ENCODE measurements at regions not wholly inside any gene's neighbourhood (a gene's known extent, or its start where the extent isn't known, plus 50 kb on each side); places are given as distances from the start of the nearest gene placed in this dataset.

DNA sequence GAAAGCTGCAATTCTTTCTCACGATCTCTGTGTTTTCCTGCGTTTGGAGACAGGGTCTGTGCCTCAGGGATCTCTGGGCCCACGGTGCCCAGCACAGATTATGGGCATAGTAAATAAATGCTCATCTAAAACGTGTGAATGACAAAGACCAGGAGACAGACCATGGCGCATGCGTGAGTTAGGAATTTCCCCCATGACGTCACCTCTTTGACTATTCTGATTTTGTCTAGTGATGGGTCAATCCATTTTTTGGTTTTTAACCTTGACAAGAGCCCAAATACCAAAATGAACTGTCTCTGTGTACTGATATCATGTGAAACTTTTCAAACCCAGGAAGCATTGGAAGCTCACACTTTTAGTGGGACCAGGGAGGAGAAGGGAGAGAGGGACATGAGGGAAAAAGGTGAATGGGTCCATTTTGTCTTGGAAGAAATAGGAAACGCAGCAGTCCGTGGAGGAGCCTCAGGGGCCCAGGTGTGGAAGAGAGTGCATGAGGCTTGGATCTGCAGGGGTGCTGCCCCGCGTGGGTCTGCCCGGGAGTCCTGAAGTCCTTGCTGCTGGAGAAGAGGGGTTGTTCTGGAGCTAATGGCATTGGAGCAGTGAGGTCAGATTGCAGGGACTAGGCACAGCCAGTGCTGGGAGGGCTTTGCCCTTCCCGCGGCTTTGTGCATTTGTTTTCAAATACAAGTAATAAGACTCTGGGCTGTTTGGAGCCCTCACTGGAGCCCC is 172.2 kb downstream of the ASB1 start:
- TF ChIP-seq TCF12 (IDR thresholded peaks at IDR 0.05; ENCODE audit: low read depth) (no peak), TAF1 (IDR thresholded peaks at IDR 0.05; ENCODE audit: low read depth) (no peak), NFIC (IDR thresholded peaks at IDR 0.05) (no peak), YY1 (IDR thresholded peaks at IDR 0.05; ENCODE audit: low read depth) (no peak)
- TF ChIP-seq, protein P1, sequence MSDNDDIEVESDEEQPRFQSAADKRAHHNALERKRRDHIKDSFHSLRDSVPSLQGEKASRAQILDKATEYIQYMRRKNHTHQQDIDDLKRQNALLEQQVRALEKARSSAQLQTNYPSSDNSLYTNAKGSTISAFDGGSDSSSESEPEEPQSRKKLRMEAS (IDR thresholded peaks at IDR 0.05): no peak

DNA sequence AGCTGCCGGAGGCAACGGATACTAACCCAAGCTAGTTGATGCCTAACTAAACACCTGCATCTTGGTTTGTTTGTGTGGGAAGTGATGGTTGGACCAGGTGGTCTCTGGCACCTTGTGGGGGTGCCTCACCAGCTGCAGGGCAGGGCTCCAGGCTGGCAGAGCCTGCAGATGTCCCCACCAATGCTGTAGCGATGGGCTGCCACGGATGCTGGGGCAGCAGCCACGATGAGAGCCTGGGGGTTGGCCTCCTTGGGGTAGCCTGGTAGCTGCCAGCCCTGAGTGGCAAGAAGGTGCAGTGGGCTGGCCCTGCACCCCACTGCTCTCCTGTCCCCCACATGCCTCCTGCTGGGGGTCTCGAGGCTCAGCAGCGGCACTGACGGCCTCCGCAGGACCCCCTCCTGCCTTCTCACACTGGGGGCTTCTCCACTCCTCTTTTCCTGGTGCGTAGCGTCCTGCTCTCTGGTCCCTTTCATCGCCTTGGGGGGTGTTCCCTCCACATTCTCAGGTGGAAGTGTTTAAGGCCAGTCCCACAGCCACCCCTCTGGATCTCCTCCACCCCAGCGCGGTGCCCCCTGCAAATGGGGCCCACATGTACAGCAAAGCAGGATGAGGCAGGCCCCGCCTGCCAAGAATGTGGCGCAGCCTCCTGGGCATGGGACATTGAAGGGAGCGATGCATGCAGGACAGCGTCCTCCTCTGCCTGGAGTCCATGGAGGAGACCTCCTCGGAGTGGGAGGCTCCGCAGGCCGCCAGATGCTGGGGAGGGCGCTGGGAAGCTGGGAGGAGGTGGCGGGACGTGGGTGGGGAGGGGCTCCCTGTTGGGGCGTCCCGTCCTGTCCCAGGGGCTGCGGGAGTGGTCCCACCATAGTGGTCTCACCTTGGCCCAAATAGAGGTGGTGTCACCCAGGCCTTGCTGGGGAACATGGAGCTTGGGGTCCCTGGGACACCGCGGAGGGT is 173.1 kb downstream of the ASB1 start:
- TF ChIP-seq RAD21 (IDR thresholded peaks at IDR 0.05; ENCODE audit: low read depth) (no peak), ZBTB7A (IDR thresholded peaks at IDR 0.05; ENCODE audit: low read depth) (no peak), TCF12 (IDR thresholded peaks at IDR 0.05; ENCODE audit: low read depth) (no peak), TEAD4 (IDR thresholded peaks at IDR 0.05) (no peak), EGR1 (IDR thresholded peaks at IDR 0.05) (no peak)
- TF ChIP-seq, protein P1 (IDR thresholded peaks at IDR 0.05): no peak

DNA sequence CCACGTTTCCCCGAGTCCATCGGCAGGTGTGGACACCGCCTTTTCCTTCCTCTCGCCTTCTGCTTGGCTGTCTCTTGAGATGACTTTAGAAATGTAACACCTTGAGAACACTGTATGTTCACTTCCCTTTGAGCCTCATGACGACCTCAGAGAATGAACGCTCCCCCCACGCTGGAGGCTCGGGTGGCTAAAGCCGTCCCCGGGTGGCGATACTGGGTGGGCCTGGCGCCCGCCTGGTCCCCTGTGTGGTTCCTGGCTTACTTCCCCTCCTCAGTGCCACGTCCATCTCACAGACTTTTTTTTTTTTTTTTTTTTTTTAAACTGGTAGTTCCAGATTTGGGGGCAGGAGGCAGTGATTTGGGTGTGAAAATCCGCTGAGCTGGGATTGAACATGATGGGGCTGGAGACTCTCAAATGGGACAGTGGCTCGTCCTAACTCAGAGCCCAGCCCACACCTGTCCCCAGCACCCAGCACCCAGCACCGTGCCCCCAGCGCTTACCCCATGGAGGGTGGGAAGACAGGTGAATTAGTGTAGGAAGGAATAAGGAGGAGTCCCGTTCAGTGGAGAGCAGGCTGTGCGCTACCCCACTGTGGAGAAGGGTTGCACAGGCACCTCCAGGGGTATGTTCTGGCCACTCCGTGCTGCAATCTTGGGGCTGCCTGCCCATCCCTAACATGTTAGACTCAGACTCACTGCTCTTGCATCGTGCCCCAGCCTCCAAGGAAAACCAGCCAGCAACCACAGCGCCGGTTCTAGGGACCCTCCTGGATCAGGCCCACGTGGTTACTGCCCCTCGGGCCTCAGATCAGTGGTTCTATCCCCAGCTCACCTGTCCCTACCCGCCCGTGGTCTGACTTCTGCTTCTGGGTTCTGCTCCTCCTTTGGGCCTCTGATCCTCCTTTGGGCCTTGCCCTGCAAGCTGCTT is 174.0 kb downstream of the ASB1 start:
- TF ChIP-seq EGR1 (IDR thresholded peaks at IDR 0.05) (no peak), YY1 (IDR thresholded peaks at IDR 0.05; ENCODE audit: low read depth) (no peak), RAD21 (IDR thresholded peaks at IDR 0.05; ENCODE audit: low read depth) (no peak), TEAD4 (IDR thresholded peaks at IDR 0.05) (no peak), CEBPB (IDR thresholded peaks at IDR 0.05) (no peak), TAF1 (IDR thresholded peaks at IDR 0.05; ENCODE audit: low read depth) (no peak), EP300 (IDR thresholded peaks at IDR 0.05; ENCODE audit: borderline replicate concordance) (no peak), ZBTB7A (IDR thresholded peaks at IDR 0.05; ENCODE audit: low read depth) (no peak), TCF12 (IDR thresholded peaks at IDR 0.05; ENCODE audit: low read depth) (no peak), CREB1 (IDR thresholded peaks at IDR 0.05; ENCODE audit: low read depth) (no peak), FOXM1 (IDR thresholded peaks at IDR 0.05; ENCODE audit: borderline replicate concordance, low read depth) (no peak)
- TF ChIP-seq, protein P2, sequence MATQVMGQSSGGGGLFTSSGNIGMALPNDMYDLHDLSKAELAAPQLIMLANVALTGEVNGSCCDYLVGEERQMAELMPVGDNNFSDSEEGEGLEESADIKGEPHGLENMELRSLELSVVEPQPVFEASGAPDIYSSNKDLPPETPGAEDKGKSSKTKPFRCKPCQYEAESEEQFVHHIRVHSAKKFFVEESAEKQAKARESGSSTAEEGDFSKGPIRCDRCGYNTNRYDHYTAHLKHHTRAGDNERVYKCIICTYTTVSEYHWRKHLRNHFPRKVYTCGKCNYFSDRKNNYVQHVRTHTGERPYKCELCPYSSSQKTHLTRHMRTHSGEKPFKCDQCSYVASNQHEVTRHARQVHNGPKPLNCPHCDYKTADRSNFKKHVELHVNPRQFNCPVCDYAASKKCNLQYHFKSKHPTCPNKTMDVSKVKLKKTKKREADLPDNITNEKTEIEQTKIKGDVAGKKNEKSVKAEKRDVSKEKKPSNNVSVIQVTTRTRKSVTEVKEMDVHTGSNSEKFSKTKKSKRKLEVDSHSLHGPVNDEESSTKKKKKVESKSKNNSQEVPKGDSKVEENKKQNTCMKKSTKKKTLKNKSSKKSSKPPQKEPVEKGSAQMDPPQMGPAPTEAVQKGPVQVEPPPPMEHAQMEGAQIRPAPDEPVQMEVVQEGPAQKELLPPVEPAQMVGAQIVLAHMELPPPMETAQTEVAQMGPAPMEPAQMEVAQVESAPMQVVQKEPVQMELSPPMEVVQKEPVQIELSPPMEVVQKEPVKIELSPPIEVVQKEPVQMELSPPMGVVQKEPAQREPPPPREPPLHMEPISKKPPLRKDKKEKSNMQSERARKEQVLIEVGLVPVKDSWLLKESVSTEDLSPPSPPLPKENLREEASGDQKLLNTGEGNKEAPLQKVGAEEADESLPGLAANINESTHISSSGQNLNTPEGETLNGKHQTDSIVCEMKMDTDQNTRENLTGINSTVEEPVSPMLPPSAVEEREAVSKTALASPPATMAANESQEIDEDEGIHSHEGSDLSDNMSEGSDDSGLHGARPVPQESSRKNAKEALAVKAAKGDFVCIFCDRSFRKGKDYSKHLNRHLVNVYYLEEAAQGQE (IDR thresholded peaks at IDR 0.05; ENCODE audit: low read depth): no peak
- TF ChIP-seq, protein P1 (IDR thresholded peaks at IDR 0.05): no peak
- TF ChIP-seq, protein P3, sequence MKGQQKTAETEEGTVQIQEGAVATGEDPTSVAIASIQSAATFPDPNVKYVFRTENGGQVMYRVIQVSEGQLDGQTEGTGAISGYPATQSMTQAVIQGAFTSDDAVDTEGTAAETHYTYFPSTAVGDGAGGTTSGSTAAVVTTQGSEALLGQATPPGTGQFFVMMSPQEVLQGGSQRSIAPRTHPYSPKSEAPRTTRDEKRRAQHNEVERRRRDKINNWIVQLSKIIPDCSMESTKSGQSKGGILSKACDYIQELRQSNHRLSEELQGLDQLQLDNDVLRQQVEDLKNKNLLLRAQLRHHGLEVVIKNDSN (IDR thresholded peaks at IDR 0.05): no peak

DNA sequence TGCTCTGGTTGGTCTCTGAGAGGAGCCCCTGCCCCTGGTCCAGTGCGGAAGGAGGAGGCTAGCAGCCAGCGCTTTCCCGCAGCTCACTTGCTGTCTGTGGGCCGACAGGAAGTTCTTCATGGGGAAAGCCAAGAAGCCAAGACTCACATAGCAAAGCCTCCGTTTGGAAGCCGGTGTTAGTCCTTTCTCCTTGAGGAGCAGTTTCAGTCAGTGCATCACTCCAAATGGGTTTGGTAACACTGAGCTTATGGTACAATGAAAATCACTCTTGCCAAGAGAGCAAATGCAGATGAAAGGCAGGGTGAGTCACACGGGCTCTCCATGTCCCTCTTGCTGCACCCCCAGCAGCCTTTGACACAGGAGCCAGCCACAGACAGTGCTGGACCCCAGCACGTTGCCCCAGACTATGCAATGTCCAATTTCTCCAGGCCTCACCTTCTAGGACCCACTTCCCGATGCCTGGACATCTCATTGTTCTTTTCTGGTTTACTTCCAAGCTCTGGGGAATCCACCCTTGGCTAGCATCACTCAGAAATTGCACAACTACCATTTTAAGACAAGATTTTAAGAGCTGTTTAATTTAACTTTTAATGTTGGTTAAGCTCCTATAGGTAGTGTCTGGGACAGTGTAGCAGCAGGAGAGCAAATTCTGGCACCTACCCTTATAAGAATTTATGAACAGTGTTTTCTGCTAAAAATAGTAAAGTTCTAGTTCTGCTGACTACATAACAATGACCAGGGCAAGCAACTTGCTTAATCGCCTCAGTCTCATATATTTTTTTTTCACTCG is 174.9 kb downstream of the ASB1 start:
- no peak for TF ChIP-seq EP300 (IDR thresholded peaks at IDR 0.05; ENCODE audit: borderline replicate concordance)

DNA sequence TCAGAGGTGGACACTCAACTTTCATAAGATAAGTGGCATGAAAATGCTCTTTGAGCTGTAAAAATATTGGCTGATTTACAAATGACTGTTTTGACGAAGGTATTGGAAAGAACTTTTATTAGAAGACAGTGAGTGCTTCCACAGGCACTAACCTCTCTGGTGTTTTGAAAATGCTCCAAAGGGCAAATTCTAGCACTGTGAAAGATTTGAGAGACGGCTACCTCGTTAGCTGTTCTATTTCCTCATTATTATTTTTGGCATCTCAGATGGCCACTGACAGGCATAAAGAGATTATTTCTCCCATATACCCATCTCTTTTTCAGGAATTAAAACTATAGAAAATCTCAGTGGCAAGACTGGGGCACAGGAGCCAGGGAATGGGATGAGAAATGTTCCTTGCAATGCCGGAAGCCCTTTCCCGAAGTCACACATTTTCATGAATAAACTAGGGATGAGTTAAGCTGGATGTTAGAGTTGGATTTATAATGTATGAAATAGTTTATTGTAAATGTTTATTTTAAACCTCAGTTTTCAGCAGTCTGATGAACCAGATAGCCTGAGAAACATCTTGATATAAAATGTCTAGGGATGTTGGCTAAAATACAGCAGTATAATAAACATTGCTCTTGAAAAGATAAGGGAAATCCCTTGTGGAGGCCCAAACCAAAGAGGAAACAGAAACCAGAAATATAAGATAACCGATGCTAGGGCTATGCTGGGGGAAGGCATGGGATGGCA is 175.7 kb downstream of the ASB1 start:
- TF ChIP-seq, protein P1 (IDR thresholded peaks at IDR 0.05): no peak
- TF ChIP-seq FOXM1 (IDR thresholded peaks at IDR 0.05; ENCODE audit: borderline replicate concordance, low read depth) (no peak), EGR1 (IDR thresholded peaks at IDR 0.05) (no peak), NFIC (IDR thresholded peaks at IDR 0.05) (no peak), CREB1 (IDR thresholded peaks at IDR 0.05; ENCODE audit: low read depth) (no peak), YY1 (IDR thresholded peaks at IDR 0.05; ENCODE audit: low read depth) (no peak), EP300 (IDR thresholded peaks at IDR 0.05; ENCODE audit: borderline replicate concordance) (no peak), ZBTB7A (IDR thresholded peaks at IDR 0.05; ENCODE audit: low read depth) (no peak), CEBPB (IDR thresholded peaks at IDR 0.05) (no peak), TAF1 (IDR thresholded peaks at IDR 0.05; ENCODE audit: low read depth) (no peak), RAD21 (IDR thresholded peaks at IDR 0.05; ENCODE audit: low read depth) (no peak), TEAD4 (IDR thresholded peaks at IDR 0.05) (no peak), TCF12 (IDR thresholded peaks at IDR 0.05; ENCODE audit: low read depth) (no peak)
- TF ChIP-seq, protein P3 (IDR thresholded peaks at IDR 0.05): no peak
- TF ChIP-seq, protein P2 (IDR thresholded peaks at IDR 0.05; ENCODE audit: low read depth): no peak

Measured in Ishikawa (cell line).